Ascending aorta (tissue), 2 donors: ENCODE measurements at regions not wholly inside any gene's neighbourhood (a gene's known extent, or its start where the extent isn't known, plus 50 kb on each side); places are given as distances from the start of the nearest gene placed in this dataset.

Experiments used
- DNase-seq, 2 donors: peaks; one replicate each; pipeline ENCODE4 v3.0.0-alpha.2; 2019; ENCODE audit warnings: low spot score in 2 of 2
- H3K27ac ChIP-seq, 2 donors: fragments of 200-600 bp; sonication (generic); one replicate each; pipeline ENCODE4 v1.5.1; 2016 to 2017; ENCODE audit warnings: mild to moderate bottlenecking in 1 of 2
- H3K27me3 ChIP-seq: fragments of 200-600 bp; sonication (generic); one replicate; pipeline ENCODE4 v1.5.1; 2017
- H3K36me3 ChIP-seq, 2 donors: fragments of 200-600 bp; sonication (generic); one replicate each; pipeline ENCODE4 v1.5.1; 2016
- H3K4me1 ChIP-seq, 2 donors: fragments of 200-600 bp; sonication (generic); one replicate each; pipeline ENCODE4 v1.5.1; 2016 to 2017; ENCODE audit warnings: mild to moderate bottlenecking in 1 of 2
- H3K4me3 ChIP-seq, 2 donors: fragments of 200-600 bp; sonication (generic); one replicate each; pipeline ENCODE4 v1.5.1; 2016 to 2017; ENCODE audit warnings: mild to moderate bottlenecking in 1 of 2
- H3K9me3 ChIP-seq, 2 donors: fragments of 200-600 bp; sonication (generic); one replicate each; pipeline ENCODE4 v1.5.1; 2016
- intact Hi-C: fragments of 100-400 bp; cut with DNase I; formaldehyde crosslinking; loops from one replicate; pipeline ENCODE4 v1.15.1; 2023
- TF ChIP-seq, protein P1 (sequence below), 3 experiments: fragments of 200-600 bp in 2 of 3; fragments of 450-650 bp in 1 of 3; sonication (generic) in 2 of 3; IDR thresholded peaks; one replicate each; pipeline ENCODE4 v1.5.1; 2016 to 2019; ENCODE audit warnings: antibody characterized with exemption in 3 of 3, mild to moderate bottlenecking in 1 of 3, moderate library complexity in 1 of 3

DNA sequence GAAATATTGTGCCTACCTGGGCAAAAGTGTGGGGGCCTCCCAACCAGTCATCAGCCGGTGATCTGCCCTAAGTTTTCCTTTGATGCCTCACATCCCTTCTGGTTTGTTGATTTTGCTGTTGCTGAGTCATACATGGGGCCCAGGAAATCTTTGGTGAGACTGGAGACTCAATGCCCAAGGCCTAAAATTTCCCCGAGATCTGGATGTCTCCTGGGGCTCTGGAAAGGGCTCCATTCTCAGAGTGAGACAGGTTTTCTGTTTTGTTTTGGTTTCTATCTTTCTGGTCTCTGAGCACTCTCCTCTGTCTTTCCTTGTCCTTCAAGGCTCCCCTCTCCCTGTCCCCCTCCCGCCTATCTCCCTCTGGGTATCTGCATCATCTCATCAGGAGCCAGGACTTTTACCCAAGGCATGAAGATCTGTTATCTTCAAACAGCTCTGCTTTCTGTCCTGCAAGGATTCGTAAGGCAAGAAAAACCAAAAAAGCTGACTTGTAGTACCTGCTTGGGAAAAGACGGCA lies 152.8 kb upstream of the MAX start:
- intact Hi-C loops: no loop called here
- H3K27ac ChIP-seq: no peak overlapping the region
- DNase-seq: no peak
- TF ChIP-seq, protein P1, sequence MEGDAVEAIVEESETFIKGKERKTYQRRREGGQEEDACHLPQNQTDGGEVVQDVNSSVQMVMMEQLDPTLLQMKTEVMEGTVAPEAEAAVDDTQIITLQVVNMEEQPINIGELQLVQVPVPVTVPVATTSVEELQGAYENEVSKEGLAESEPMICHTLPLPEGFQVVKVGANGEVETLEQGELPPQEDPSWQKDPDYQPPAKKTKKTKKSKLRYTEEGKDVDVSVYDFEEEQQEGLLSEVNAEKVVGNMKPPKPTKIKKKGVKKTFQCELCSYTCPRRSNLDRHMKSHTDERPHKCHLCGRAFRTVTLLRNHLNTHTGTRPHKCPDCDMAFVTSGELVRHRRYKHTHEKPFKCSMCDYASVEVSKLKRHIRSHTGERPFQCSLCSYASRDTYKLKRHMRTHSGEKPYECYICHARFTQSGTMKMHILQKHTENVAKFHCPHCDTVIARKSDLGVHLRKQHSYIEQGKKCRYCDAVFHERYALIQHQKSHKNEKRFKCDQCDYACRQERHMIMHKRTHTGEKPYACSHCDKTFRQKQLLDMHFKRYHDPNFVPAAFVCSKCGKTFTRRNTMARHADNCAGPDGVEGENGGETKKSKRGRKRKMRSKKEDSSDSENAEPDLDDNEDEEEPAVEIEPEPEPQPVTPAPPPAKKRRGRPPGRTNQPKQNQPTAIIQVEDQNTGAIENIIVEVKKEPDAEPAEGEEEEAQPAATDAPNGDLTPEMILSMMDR (IDR thresholded peaks at IDR 0.05): no peak
- no peak overlapping the region for H3K4me3 ChIP-seq
- H3K9me3 ChIP-seq: no peaks in the 10 kb centered on the region
- H3K36me3 ChIP-seq: no peaks in the 10 kb centered on the region
- H3K27me3 ChIP-seq: no peaks in the 10 kb centered on the region
- no peaks in the 10 kb centered on the region for H3K4me1 ChIP-seq

- Histone ChIP-seq H3K27me3 (no peaks in the 10 kb centered on the region), H3K36me3 (no peaks in the 10 kb centered on the region), H3K4me3 (no peak overlapping the region), H3K27ac (no peak overlapping the region), H3K4me1 (no peaks in the 10 kb centered on the region), H3K9me3 (no peaks in the 10 kb centered on the region)
- TF ChIP-seq, protein P1 (IDR thresholded peaks at IDR 0.05): no peak
- no peak for DNase-seq
- intact Hi-C loops: no loop called here
These were observed 153.5 kb upstream of the MAX start for GRCh38 chr14:65255583-65256461.

DNA sequence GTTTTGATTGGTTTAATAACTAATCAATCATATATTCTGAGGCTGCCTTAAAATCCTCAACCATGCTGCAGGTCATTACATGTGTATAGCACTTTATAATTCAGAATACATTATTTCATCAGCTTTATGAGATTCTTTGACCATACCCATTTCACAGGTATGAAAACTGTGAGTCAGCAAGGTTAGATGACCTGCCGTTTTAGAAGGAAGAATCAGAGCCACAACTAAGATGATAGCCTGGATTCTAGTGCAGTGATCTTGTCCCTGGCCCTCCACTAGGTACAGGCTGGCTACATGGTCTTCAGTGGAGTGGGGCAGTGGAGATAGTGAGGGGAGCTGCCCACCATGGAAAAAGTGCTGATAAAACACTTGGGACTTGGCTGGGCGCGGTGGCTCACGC lies 154.4 kb upstream of the MAX start:
- Histone ChIP-seq H3K36me3 (no peaks in the 10 kb centered on the region), H3K27me3 (no peaks in the 10 kb centered on the region), H3K27ac (no peak overlapping the region), H3K4me3 (no peak overlapping the region), H3K9me3 (no peaks in the 10 kb centered on the region), H3K4me1 (no peaks in the 10 kb centered on the region)
- TF ChIP-seq, protein P1 (IDR thresholded peaks at IDR 0.05): no peak
- intact Hi-C loops: no loop called here
- no peak for DNase-seq

DNA sequence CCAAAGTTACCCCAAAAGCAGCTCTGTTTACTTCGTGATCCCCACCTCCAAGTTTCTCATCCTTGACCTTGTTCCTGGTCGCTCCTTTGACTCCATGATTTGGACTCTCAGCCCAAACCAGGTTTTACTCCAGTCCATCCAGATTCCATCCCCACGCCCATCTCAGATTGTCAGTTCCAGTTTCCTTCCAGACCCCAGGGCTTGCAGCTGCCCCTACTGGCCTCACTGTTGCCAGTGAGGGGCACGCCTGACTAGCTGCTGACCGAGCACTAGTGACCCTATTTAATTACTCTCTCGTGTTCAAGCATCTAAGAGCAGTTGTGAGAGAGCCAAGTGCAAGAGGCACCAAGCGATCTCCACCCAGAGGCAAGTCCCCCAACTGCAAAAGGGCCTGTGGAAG lies 155.1 kb upstream of the FUT8 start:
- intact Hi-C loops: no loop called here
- no peaks in the 10 kb centered on the region for H3K9me3 ChIP-seq
- H3K36me3 ChIP-seq: no peaks in the 10 kb centered on the region
- no peaks in the 10 kb centered on the region for H3K27me3 ChIP-seq
- no peak for DNase-seq
- H3K4me1 ChIP-seq: no peaks in the 10 kb centered on the region
- no peak overlapping the region for H3K4me3 ChIP-seq
- no peak overlapping the region for H3K27ac ChIP-seq
- TF ChIP-seq, protein P1 (IDR thresholded peaks at IDR 0.05): no peak

- intact Hi-C loops: no loop called here
These were observed 154.1 kb upstream of the FUT8 start for GRCh38 chr14:65258391-65258790.

More at GRCh38 chr14:65258391-65258790, 154.1 kb upstream of the FUT8 start:
- Histone ChIP-seq H3K4me1 (no peaks in the 10 kb centered on the region), H3K27ac (no peak overlapping the region), H3K27me3 (no peaks in the 10 kb centered on the region), H3K9me3 (no peaks in the 10 kb centered on the region), H3K4me3 (no peak overlapping the region), H3K36me3 (no peaks in the 10 kb centered on the region)
- TF ChIP-seq, protein P1 (IDR thresholded peaks at IDR 0.05): no peak
- no peak for DNase-seq
